GM12878 (cell line): ENCODE measurements at regions not wholly inside any gene's neighbourhood (a gene's known extent, or its start where the extent isn't known, plus 50 kb on each side); places are given as distances from the start of the nearest gene placed in this dataset.

Experiments
- ATAC-seq: fragments of 200-7000 bp; cut with Tn5 transposase; 3 replicates; pipeline ENCODE4 v1.9.1; 2020; ENCODE audit warnings: mild to moderate bottlenecking, moderate library complexity
- BruUV-seq: library from RNA; stranded (reverse); fragments of 400-500 nt; replicated peaks from 2 replicates; lab custom pipeline; 2021; lab: Mats Ljungman, UMichigan
- CTCF ChIA-PET: fragments of 300-600 bp; sonication (Branson Sonifier 250); formaldehyde crosslinking; extraction: SDS; loops from one replicate; lab custom pipeline; 2021; ENCODE audit warnings: inconsistent platforms; lab: Yijun Ruan, JAX
- POLR2A ChIA-PET: fragments of 350-600 bp; formaldehyde crosslinking; extraction: SDS; loops from one replicate; lab custom pipeline; 2021; ENCODE audit warnings: inconsistent platforms; lab: Charles Lee
- RAD21 ChIA-PET: fragments of 300-600 bp; sonication (Branson Sonifier 250); formaldehyde crosslinking; loops from one replicate; lab custom pipeline; 2023; ENCODE audit warnings: antibody characterized with exemption; ENCODE audit not compliant: unreplicated experiment; lab: Charles Lee
- SMC1A ChIA-PET: fragments of 300-600 bp; sonication (Branson Sonifier 250); formaldehyde crosslinking; loops from one replicate; lab custom pipeline; 2023; ENCODE audit not compliant: unreplicated experiment, uncharacterized antibody; lab: Charles Lee
- DNase-seq: peaks from one replicate; pipeline ENCODE4 v3.0.0-alpha.2; 2011; ENCODE audit warnings: low read depth, low spot score
- FAIRE-seq: peaks from 3 replicates; lab custom pipeline; 2011; peaks lifted over from hg19 to GRCh38; lab: Jason Lieb, UNC
- H2AFZ ChIP-seq: 2 replicates; pipeline ENCODE4 v1.6.0; 2011; ENCODE audit warnings: low read depth, low read length, control low read depth; ENCODE audit not compliant: control insufficient read depth
- H3K27ac ChIP-seq: 2 replicates; pipeline ENCODE4 v1.5.1; 2011; ENCODE audit warnings: control low read depth; ENCODE audit not compliant: control insufficient read depth, insufficient read depth
- H3K27me3 ChIP-seq, 2 experiments: replicated peaks in 1 of 2; 2 replicates each; pipeline versions ENCODE4 v1.6.0 to v1.6.1; 2011; ENCODE audit warnings: low read length in 1 of 2; ENCODE audit not compliant: control insufficient read depth in 2 of 2, insufficient read depth in 2 of 2
- H3K36me3 ChIP-seq, 2 experiments: 2 replicates each; pipeline ENCODE4 v1.5.1; 2011; ENCODE audit warnings: low read length in 1 of 2; ENCODE audit not compliant: control insufficient read depth in 2 of 2, insufficient read depth in 2 of 2
- H3K4me1 ChIP-seq: 2 replicates; pipeline ENCODE4 v1.6.1; 2011; ENCODE audit warnings: mild to moderate bottlenecking, low read length, moderate library complexity, mixed read lengths; ENCODE audit not compliant: control insufficient read depth, insufficient read depth
- H3K4me2 ChIP-seq: 2 replicates; pipeline ENCODE4 v1.6.0; 2011; ENCODE audit warnings: control low read depth; ENCODE audit not compliant: control insufficient read depth, insufficient read depth
- H3K4me3 ChIP-seq: fragments of 200-600 bp; sonication (generic); 2 replicates; pipeline ENCODE4 v1.5.1; 2016
- H3K79me2 ChIP-seq: 2 replicates; pipeline ENCODE4 v1.6.0; 2011; ENCODE audit warnings: low read length; ENCODE audit not compliant: control insufficient read depth, insufficient read depth
- H3K9ac ChIP-seq: 2 replicates; pipeline ENCODE4 v1.8.0; 2011; ENCODE audit warnings: low read length, control low read depth, mixed read lengths; ENCODE audit not compliant: control insufficient read depth, insufficient read depth
- H3K9me3 ChIP-seq: replicated peaks from 3 replicates; pipeline ENCODE4 v1.5.1; 2011; ENCODE audit warnings: mild to moderate bottlenecking, low read length; ENCODE audit not compliant: control insufficient read depth, insufficient read depth
- H4K20me1 ChIP-seq: 2 replicates; pipeline ENCODE4 v1.6.0; 2011; ENCODE audit not compliant: control insufficient read depth, insufficient read depth
- JUNB ChIP-seq: IDR thresholded peaks from 2 replicates; pipeline ENCODE4 v1.6.1; 2016; ENCODE audit warnings: antibody characterized with exemption, mild to moderate bottlenecking
- LARP7 ChIP-seq: fragments of 450-650 bp; IDR thresholded peaks from 2 replicates; pipeline ENCODE4 v1.6.1; 2017; ENCODE audit warnings: mild to moderate bottlenecking
- NFXL1 ChIP-seq: fragments of 450-650 bp; IDR thresholded peaks from 2 replicates; pipeline ENCODE4 v1.6.1; 2017; ENCODE audit warnings: antibody characterized with exemption, mild to moderate bottlenecking, borderline replicate concordance
- NFYA ChIP-seq: IDR thresholded peaks from 2 replicates; pipeline ENCODE4 v1.6.1; 2011; ENCODE audit warnings: low read depth, mild to moderate bottlenecking, low read length, improper control_type of control experiment, borderline replicate concordance
- TCF3 ChIP-seq: IDR thresholded peaks from 2 replicates; pipeline ENCODE4 v1.6.1; 2012; ENCODE audit warnings: low read depth, mild to moderate bottlenecking, low read length, borderline replicate concordance; ENCODE audit not compliant: insufficient read depth
- TCF7 ChIP-seq: IDR thresholded peaks from 2 replicates; pipeline ENCODE4 v1.6.1; 2014; ENCODE audit warnings: antibody characterized with exemption, borderline replicate concordance
- WRNIP1 ChIP-seq: IDR thresholded peaks from 2 replicates; pipeline ENCODE4 v1.6.1; 2011; ENCODE audit warnings: low read depth, low read length, improper control_type of control experiment, borderline replicate concordance
- WGBS: methylation state at CpG from one replicate; pipeline ENCODE4 v1.1.6; 2016; ENCODE audit warnings: low lambda C conversion rate; ENCODE audit not compliant: insufficient replicate concordance, insufficient coverage; ENCODE audit errors: missing lambda C conversion rate; 5-methylcytosine and 5-hydroxymethylcytosine counted together
- in situ Hi-C: fragments of 300-500 bp; cut with MboI; formaldehyde crosslinking; loops from 9 replicates; pipeline ENCODE4 v1.14.3; 2018; ENCODE audit warnings: mixed read lengths
- intact Hi-C: fragments of 100-400 bp; cut with micrococcal nuclease; formaldehyde crosslinking; loops from one replicate; pipeline ENCODE4 v1.14.2; 2022; ENCODE audit not compliant: unreplicated experiment
- TF ChIP-seq, protein P1 (sequence below): fragments of 150-350 bp; IDR thresholded peaks from 2 replicates; pipeline ENCODE4 v1.6.1; 2014; ENCODE audit warnings: mild to moderate bottlenecking, low read depth, low read length
- TF ChIP-seq, protein P2 (sequence below): fragments of 450-650 bp; IDR thresholded peaks from 2 replicates; pipeline ENCODE4 v1.6.1; 2016; ENCODE audit warnings: mild to moderate bottlenecking, moderate library complexity, borderline replicate concordance

- TF ChIP-seq, protein P1, sequence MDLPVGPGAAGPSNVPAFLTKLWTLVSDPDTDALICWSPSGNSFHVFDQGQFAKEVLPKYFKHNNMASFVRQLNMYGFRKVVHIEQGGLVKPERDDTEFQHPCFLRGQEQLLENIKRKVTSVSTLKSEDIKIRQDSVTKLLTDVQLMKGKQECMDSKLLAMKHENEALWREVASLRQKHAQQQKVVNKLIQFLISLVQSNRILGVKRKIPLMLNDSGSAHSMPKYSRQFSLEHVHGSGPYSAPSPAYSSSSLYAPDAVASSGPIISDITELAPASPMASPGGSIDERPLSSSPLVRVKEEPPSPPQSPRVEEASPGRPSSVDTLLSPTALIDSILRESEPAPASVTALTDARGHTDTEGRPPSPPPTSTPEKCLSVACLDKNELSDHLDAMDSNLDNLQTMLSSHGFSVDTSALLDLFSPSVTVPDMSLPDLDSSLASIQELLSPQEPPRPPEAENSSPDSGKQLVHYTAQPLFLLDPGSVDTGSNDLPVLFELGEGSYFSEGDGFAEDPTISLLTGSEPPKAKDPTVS, result no peak
- TF ChIP-seq, protein P2, sequence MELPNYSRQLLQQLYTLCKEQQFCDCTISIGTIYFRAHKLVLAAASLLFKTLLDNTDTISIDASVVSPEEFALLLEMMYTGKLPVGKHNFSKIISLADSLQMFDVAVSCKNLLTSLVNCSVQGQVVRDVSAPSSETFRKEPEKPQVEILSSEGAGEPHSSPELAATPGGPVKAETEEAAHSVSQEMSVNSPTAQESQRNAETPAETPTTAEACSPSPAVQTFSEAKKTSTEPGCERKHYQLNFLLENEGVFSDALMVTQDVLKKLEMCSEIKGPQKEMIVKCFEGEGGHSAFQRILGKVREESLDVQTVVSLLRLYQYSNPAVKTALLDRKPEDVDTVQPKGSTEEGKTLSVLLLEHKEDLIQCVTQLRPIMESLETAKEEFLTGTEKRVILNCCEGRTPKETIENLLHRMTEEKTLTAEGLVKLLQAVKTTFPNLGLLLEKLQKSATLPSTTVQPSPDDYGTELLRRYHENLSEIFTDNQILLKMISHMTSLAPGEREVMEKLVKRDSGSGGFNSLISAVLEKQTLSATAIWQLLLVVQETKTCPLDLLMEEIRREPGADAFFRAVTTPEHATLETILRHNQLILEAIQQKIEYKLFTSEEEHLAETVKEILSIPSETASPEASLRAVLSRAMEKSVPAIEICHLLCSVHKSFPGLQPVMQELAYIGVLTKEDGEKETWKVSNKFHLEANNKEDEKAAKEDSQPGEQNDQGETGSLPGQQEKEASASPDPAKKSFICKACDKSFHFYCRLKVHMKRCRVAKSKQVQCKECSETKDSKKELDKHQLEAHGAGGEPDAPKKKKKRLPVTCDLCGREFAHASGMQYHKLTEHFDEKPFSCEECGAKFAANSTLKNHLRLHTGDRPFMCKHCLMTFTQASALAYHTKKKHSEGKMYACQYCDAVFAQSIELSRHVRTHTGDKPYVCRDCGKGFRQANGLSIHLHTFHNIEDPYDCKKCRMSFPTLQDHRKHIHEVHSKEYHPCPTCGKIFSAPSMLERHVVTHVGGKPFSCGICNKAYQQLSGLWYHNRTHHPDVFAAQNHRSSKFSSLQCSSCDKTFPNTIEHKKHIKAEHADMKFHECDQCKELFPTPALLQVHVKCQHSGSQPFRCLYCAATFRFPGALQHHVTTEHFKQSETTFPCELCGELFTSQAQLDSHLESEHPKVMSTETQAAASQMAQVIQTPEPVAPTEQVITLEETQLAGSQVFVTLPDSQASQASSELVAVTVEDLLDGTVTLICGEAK, result no peak
- TF ChIP-seq LARP7, result no peak
- TF ChIP-seq TCF3, result no peak
- TF ChIP-seq WRNIP1, result no peak
- no peak for TF ChIP-seq NFXL1
- TF ChIP-seq JUNB, result no peak
These were observed 564.8 kb downstream of the NSUN3 start (continued) for GRCh38 chr3:94627689-94628088.

GRCh38 chr3:94643400-94643799 lies 580.5 kb downstream of the NSUN3 start:
- H3K79me2 ChIP-seq, result no peaks in the 10 kb centered on the region
- H3K4me3 ChIP-seq, result no peak overlapping the region
- no peak overlapping the region for H3K27ac ChIP-seq
- in situ Hi-C loops (no loop called here), intact Hi-C loops (no loop called here)
- DNase-seq (no peak), ATAC-seq (no peak), FAIRE-seq (no peak)
- ChIA-PET POLR2A (no interaction called here), SMC1A (no interaction called here), RAD21 (no interaction called here), CTCF (no interaction called here)
- H2AFZ ChIP-seq, result no peak overlapping the region
- 61% methylated on average over 3 of the region's 3 CpGs for WGBS
- H3K4me1 ChIP-seq, result no peaks in the 10 kb centered on the region
- BruUV-seq, result no TSS peak
- no peaks in the 10 kb centered on the region for H4K20me1 ChIP-seq
- no peaks in the 10 kb centered on the region for H3K27me3 ChIP-seq
- H3K9ac ChIP-seq, result no peak overlapping the region
- no peak overlapping the region for H3K4me2 ChIP-seq
- no peak for TF ChIP-seq NFYA
- no peak for TF ChIP-seq TCF7
- no peaks in the 10 kb centered on the region for H3K36me3 ChIP-seq
- H3K9me3 ChIP-seq, result no peaks in the 10 kb centered on the region
